Tongue (tissue), 1 donor: ENCODE measurements at regions not wholly inside any gene's neighbourhood (a gene's known extent, or its start where the extent isn't known, plus 50 kb on each side); places are given as distances from the start of the nearest gene placed in this dataset.

ENCODE experiments used
- DNase-seq: peaks from one replicate; pipeline ENCODE4 v3.0.0-alpha.2; 2015

GRCh38 chr6:170114187-170114945 lies 176.5 kb downstream of the DLL1 start:
- DNase-seq: no peak

GRCh38 chr6:170113141-170113540 lies 177.7 kb downstream of the DLL1 start:
- no peak for DNase-seq

DNA sequence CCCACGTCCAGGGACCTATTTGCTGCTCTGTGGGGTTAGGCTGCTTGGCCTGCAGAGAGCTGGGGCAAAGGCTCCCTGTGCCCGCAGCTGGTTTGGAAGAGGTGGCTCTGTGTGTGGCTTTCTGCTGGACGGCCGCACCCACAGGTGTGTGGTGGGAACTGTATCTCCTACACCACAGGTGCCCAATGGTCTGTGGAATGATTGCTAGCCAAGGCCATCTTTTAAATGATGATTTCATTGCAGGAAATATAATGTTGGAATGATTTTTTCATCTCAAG lies 178.4 kb downstream of the DLL1 start:
- DNase-seq: no peak

DNA sequence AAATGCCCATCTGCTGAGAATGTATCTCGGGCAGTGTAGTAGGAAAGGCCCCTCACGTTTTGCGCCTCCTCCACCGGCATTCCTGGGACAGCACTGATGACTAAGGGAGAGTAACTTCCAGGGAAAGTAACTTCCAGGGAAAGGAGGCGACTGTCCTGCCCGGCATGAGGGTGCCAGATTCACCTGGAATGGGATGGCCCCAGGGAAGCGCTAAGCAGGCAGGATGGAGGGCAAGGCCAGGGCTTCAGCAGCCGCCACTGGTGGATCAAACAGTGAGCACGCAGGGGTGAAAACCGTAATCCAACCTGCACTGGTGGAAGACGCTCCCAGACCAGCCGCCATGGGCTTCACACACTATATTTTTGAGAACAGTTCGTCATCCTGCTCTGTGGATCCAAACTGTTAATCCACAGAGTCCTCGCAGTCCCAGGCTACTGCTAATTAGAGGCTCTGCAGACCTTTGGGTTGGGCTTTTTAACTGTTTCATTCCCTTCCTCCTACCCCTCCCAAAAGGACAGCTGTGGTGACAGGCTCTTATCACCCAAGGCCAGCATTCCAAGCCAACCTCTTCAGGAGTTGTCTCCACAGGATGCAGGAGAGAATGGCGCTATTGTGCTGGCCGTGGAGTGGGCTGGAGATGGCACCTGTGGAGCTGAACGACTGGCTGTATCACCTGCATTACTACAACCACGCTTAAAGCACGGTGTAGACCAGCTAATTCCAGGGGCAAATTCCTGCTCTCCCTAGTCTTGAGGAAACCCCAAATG lies 178.9 kb downstream of the DLL1 start:
- no peak for DNase-seq

DNA sequence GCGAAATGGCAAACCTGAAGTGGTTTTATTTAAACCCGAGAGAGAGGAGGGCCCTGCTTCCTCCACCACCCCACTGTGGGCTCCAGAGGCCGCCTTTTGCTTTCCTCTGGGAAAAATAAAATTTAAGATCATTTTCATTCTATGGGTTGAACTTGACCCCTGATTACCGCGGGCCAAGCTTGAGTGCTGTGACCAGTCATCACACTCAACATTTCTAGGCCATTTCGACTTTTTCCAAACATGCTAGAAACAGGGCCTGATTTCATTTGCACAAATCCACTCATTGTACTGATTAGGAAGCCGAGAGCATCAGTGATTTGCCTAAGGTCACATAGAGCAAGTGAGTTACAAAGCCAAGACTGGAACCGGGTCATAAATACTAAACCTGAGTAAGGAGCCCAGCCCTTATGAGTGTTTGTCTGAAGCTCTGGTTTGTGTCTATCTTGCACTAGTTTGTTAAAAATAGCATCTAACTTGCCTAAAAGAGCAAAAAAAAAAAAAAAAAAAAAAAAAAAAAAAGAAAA lies 179.7 kb downstream of the DLL1 start:
- no peak for DNase-seq

GRCh38 chr6:170110201-170111140 lies 180.4 kb downstream of the DLL1 start:
- DNase-seq: no peak

- no peak for DNase-seq
Measured at GRCh38 chr6:170108890-170109587, 181.8 kb downstream of the DLL1 start.

GRCh38 chr6:170108456-170108855 lies 182.4 kb downstream of the DLL1 start:
- DNase-seq: no peak

DNA sequence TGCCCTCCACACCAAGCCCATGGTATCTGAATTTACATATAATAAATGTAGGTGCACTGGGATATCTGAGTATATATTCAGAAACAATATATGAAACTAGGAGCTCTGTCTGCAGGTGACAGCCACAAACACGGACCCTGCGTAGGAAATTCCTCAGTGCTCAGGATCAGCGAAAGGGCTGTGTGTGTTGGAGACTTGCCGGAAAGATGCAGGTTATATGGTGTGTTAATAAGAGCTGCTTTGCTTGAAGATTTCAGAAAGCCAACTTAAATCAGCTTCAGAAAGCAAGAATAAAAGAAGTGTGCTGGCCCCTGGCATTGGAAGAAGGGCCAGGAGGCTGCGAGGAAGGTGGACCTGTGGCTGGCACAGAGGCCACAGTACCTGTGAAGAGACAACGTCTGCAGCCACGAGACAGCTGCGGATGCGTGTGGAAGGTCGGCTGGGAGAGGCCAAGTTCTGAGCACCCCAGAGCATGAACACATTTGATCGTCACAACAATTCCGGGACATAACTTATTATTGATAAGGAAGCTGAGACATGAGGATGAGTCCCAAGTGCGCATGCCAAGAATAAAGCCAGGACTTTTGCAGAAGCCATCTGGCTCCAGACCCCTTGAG lies 183.2 kb downstream of the DLL1 start:
- no peak for DNase-seq

GRCh38 chr6:170106906-170107525 lies 183.9 kb downstream of the DLL1 start:
- no peak for DNase-seq

DNA sequence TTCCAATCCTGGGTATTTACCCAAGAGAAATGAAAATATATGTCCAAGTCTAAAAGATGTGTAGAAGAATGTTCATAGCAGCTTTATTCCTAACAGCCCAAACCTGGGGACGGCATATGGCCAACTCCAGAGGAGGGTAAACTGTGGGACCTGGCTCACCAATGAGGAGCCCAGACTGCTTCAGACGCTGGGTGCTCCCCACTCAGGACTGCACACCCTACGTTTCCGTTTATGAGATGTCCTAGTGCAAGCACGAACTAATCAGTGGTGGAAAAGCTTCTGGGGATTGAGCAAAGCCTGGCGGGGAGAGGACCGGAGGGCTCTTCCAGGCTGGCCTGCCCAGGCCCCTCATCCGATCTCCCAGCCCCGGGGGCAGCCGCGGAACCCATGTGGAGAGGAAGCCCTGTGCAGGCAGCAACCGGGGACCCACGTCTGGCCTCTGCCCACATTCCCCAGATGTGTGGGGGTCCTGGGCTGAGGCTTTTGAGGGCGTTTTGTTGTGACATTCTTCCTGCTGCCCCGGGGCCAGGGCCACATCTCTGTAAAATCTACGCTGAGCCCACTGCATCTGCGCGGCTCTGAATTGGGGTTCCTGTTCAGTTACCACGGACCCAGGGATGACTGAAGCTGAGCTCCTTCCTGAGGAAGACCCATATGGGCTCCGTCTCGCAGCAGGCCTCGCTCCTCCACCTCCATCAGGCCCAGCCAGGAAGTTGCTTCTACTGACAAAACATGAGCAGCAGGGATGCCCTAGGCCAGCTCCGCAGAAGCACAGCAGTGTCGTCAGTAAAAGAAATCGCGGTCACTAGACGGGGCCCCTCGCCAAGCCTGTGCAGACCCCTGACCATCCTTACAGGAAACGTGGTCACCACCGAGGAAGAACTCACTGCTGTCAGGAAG lies 188.0 kb downstream of the DLL1 start:
- DNase-seq: no peak

GRCh38 chr6:170102038-170102437 lies 188.8 kb downstream of the DLL1 start:
- no peak for DNase-seq

DNA sequence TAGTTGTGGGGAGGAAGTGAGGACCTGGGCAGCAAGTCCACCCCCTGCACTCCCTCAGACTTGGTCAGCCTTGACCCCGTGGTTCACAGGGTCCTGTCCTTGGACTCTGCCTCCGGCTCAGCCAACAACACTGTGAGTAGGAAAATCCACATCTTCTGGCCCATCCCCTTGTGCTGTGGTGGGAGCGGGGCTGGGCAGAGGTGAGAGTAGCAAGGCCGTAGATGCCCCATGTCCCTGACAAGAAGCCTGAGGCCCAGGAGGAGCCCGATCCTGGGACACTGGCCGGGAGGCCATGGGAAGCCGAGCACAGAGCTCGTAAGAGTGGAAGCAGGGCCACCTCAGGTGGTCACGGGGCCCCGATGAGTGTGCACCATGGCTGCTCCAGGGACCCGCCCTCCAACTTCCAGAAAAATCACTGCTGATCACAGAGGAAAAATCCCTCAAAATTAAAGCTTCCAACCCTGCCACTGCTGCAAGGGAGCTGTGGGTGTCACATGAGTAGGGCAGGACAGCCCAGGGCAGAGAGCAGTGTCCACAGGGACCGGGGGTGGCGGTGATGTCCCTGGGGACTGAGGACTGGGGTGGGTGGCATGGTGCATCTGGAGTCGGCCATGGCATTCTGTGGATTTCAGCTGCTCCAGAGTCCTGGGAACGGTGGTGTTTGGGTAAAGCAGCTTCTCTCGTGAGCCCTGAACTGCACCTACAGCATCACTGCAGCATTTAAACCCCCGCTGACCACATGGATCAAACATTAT lies 189.4 kb downstream of the DLL1 start:
- no peak for DNase-seq

DNA sequence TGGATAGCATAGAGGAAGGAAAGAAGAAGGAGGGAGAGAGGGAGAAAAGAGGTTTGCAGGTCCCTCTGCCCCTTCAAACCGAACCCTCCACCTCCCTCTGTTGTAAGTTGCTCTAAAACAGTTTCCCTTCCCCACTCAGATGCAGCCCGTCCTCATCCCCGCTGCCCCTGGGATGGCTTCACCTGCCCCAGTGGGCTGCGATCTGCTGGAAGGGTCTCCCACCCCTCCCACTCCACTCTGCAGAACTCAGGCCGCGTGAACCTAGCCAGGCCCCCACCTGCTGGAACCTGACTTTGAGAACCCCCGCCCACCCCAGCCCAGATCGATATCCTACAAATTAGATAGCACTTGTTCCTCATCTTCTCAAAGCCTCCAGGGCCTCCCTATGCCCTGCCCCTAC lies 190.8 kb downstream of the DLL1 start:
- no peak for DNase-seq

DNA sequence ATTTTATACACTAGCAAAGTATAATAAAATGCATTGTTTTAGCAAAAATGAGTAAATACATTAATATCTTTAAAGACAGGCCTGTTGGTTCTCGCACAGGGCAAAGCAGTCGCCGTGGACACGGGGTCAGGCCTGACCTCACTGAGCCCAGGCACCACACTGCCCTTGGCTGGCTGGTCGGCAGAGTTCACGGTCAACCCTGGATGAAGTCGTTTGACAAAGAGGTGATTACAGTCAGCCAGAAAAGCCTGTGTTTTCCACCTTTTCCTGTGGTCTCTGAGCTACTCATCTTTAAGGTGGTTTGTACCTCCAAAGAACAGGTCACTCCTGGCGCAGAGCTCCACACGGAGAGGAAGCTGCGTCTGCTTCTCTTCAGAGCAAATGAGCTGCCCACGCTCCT lies 191.5 kb downstream of the DLL1 start:
- no peak for DNase-seq

- DNase-seq: no peak
Measured at GRCh38 chr6:170098428-170099170, 192.3 kb downstream of the DLL1 start.

- no peak for DNase-seq
Measured at GRCh38 chr6:170097505-170098427, 193.1 kb downstream of the DLL1 start.
